Sigmoid colon (tissue), 4 donors: ENCODE measurements at regions not wholly inside any gene's neighbourhood (a gene's known extent, or its start where the extent isn't known, plus 50 kb on each side); places are given as distances from the start of the nearest gene placed in this dataset.

Experiments
- CTCF ChIP-seq, 4 experiments: fragments of 450-650 bp in 3 of 4; fragments of 200-600 bp in 1 of 4; IDR thresholded peaks; one replicate each; pipeline ENCODE4 v1.5.1; 2016 to 2019; ENCODE audit warnings: antibody characterized with exemption in 4 of 4, mild to moderate bottlenecking in 3 of 4, moderate library complexity in 2 of 4
- EP300 ChIP-seq, 4 donors: sonication (generic); formaldehyde crosslinking; IDR thresholded peaks; one replicate each; pipeline ENCODE4 v1.6.1; 2017; ENCODE audit warnings: antibody characterized with exemption in 4 of 4
- POLR2A ChIP-seq, 2 donors: fragments of 450-650 bp; IDR thresholded peaks; one replicate each; pipeline ENCODE4 v1.6.1; 2016; ENCODE audit warnings: antibody characterized with exemption in 2 of 2, mild to moderate bottlenecking in 2 of 2, moderate library complexity in 2 of 2
- POLR2AphosphoS5 ChIP-seq, 4 donors: sonication (generic); formaldehyde crosslinking; IDR thresholded peaks; one replicate each; pipeline ENCODE4 v1.6.1; 2017; ENCODE audit warnings: antibody characterized with exemption in 4 of 4

GRCh38 chr16:54542805-54543505 lies 256.4 kb upstream of the IRX3 start:
- no peak for TF ChIP-seq CTCF (IDR thresholded peaks at IDR 0.05)
- no peak for TF ChIP-seq POLR2A (IDR thresholded peaks at IDR 0.05)
- TF ChIP-seq POLR2AphosphoS5 (IDR thresholded peaks at IDR 0.05) = no peak
- no peak for TF ChIP-seq EP300 (IDR thresholded peaks at IDR 0.05)
